GM12864 (cell line): ENCODE measurements at regions not wholly inside any gene's neighbourhood (a gene's known extent, or its start where the extent isn't known, plus 50 kb on each side); places are given as distances from the start of the nearest gene placed in this dataset.

ENCODE experiments used
- DNase-seq: peaks from one replicate; pipeline ENCODE4 v3.0.0-alpha.2; 2011; ENCODE audit warnings: low read depth
- H3K4me3 ChIP-seq: 2 replicates; pipeline ENCODE4 v1.5.1; 2011; ENCODE audit warnings: mild to moderate bottlenecking, low read depth, low read length, control low read depth
- TF ChIP-seq, protein P1 (sequence below): IDR thresholded peaks from 2 replicates; pipeline ENCODE4 v1.5.1; 2011; ENCODE audit warnings: low read depth, mild to moderate bottlenecking, moderate library complexity, low read length, control low read depth, inconsistent platforms; ENCODE audit errors: missing control alignments

DNA sequence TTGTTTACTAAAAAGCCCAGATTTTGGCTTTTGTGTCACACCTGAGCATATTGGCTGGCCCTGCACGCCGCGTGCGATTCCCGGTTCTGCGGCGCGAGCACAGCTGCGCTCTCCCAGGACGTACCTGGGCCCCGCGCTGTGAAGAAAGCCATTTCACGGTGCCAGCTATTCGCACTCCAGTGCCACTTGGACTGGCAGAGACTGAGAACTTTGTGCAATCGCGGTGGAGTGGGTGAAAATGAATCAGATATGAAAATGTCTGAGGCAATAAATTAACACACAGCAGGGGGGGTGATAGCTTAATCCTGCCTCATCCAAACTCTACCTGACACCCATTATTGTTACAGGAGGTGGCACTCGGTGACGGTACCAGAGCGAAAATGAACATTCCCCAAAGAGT is 330.1 kb upstream of the MGMT start:
- DNase-seq = no peak
- TF ChIP-seq, protein P1, sequence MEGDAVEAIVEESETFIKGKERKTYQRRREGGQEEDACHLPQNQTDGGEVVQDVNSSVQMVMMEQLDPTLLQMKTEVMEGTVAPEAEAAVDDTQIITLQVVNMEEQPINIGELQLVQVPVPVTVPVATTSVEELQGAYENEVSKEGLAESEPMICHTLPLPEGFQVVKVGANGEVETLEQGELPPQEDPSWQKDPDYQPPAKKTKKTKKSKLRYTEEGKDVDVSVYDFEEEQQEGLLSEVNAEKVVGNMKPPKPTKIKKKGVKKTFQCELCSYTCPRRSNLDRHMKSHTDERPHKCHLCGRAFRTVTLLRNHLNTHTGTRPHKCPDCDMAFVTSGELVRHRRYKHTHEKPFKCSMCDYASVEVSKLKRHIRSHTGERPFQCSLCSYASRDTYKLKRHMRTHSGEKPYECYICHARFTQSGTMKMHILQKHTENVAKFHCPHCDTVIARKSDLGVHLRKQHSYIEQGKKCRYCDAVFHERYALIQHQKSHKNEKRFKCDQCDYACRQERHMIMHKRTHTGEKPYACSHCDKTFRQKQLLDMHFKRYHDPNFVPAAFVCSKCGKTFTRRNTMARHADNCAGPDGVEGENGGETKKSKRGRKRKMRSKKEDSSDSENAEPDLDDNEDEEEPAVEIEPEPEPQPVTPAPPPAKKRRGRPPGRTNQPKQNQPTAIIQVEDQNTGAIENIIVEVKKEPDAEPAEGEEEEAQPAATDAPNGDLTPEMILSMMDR = no peak
- no peak overlapping the region for H3K4me3 ChIP-seq

DNA sequence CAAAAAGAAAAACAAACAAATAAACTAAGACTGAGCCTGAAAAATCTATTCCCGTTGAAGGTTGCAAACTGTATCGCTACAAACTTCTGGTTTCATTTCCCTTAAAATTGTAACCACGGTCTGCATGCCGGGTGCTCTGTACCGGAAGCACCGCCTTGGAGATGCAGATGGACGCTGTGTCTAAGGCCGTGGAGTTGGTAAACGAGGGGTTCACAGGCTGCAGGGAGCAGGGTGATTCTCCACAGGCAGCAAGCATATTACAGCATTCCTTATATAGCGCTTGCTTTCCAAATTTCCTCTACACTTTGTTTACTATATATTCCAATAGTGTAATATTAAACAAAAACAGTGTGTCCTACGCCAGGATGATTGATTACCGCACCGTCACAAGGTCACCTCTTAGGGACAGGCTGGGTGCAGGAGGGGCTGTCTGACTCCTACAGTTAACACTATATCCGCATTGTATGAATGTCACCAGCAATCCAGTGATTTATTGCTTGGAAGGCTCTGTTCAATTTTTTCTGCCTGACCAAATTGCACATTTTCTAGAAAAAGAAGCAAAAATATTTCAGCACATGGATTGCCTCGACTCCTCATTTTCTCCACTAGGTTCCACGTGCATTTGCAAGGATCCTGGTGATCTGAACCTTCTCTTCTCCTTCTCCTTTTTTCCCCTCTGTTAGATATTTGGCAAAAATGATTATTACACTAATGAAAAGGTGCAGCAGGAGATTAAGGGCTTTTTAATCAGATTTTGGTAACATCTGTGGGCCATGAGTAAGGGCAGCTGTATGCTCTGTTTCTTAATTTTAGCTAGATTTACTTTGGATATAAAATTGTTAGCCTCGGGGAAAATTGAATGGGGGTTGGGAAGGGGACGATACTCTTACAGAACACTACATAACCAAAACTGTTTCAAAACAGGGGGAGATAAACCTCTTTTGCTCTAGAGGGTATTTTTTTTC is 325.8 kb upstream of the MGMT start:
- no peak for DNase-seq
- TF ChIP-seq, protein P1 = no peak
- no peak overlapping the region for H3K4me3 ChIP-seq

DNA sequence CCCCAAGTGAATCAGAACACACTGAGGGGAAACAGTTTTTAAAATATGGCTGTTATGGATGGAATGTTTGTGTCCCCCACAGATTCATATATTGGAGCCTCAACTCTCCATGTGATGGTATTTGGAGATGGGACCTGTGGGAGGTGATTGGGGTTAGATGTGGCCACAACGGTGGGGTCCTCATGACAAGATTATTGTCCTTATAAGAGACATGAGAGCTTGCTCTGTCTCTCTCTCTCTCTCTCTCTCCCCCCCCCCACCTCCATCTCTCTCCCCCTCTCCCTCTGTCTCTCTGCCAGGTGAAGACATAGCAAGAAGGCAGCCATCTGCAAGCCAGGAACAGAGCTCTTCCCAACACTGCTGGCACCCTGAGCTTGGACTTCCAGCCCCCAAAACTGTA is 315.8 kb upstream of the MGMT start:
- no peak for DNase-seq
- no peak overlapping the region for H3K4me3 ChIP-seq

GRCh38 chr10:129156406-129156805 is 310.6 kb upstream of the MGMT start:
- TF ChIP-seq, protein P1 = no peak
- no peak for DNase-seq
- no peak overlapping the region for H3K4me3 ChIP-seq

More for the DNA sequence above, 315.8 kb upstream of the MGMT start:
- TF ChIP-seq, protein P1 = no peak

- TF ChIP-seq, protein P1 = no peak
- H3K4me3 ChIP-seq = no peak overlapping the region
- no peak for DNase-seq
These were observed 309.9 kb upstream of the MGMT start for GRCh38 chr10:129157185-129157584.

DNA sequence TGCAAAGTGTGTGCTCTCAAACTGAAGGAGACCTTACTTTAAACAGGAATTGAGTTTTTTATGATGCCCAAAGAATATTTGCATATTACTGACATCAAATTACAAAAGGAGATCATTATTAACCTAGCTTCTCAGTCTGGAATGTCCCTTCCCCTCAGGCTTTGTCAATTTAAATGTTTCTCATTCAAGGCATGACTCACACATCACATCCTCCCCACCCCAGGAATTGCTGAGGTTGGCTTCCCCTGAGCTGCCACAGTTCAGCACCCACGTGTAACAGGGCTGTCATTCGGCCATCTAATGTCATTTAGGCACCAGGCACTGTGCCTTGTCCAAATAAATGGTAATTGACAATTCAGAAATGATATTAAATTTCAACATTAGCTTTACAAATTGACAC is 305.9 kb upstream of the MGMT start:
- no peak overlapping the region for H3K4me3 ChIP-seq
- no peak for DNase-seq
- TF ChIP-seq, protein P1 = no peak
